ENCODE measurements at regions not wholly inside any gene's neighbourhood (a gene's known extent, or its start where the extent isn't known, plus 50 kb on each side); places are given as distances from the start of the nearest gene placed in this dataset.
"Not testable (repeated sequence)": the region's sequence is repeated elsewhere in the genome, so short reads cannot be mapped to it uniquely, and the experiment has no call there.

- DNase-seq (ENCODE audit: low read depth in 2 of 2, low spot score in 1 of 2) = not testable (repeated sequence)
Observed at GRCh38 chr6:170036367-170036766, 254.5 kb downstream of the DLL1 start.

DNA sequence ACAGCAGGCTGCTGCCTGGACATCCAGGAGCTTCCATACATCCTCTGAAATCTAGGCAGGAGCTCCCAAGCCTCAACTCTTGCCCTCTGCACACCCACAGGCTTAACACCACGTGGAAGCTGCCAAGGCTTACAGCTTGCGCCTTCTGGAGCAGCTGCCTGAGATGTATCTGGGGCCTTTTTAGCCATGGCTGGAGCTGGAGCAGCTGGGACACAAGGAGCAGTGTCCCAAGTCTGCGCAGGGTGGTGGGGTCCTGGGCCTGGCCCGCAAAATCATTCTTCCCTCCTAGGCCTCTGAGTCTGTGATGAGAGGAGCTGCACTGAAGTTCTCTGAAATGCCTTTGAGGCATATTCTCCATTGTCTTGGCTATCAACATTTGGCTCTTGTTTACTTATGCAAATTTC is 255.0 kb downstream of the DLL1 start:
- DNase-seq (ENCODE audit: low read depth in 2 of 2, low spot score in 1 of 2) = no peak

GRCh38 chr6:170035044-170035443 is 255.8 kb downstream of the DLL1 start:
- DNase-seq (ENCODE audit: low read depth in 2 of 2, low spot score in 1 of 2) = no peak

DNA sequence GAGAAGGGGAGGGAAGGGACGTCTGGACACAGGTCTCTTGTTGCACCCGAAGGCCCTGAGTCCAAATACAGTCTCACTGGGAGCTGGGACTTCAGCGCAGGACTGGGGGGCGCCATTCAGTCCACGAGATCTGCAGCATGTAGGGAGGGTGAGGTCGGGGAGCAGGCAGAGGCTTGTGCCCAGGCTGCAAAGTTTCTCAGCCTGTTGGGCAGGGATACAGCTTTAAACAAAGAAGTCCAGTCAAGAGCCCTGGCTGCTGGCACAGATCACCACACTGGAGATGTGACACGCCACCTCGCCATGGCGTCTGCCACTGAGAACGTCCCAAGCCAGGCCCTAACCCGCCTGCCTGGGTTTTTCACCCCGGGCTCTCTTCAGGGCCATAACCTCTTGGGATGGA is 256.6 kb downstream of the DLL1 start:
- no peak for DNase-seq (ENCODE audit: low read depth in 2 of 2, low spot score in 1 of 2)

GRCh38 chr6:170033666-170034065 is 257.2 kb downstream of the DLL1 start:
- no peak for DNase-seq (ENCODE audit: low read depth in 2 of 2, low spot score in 1 of 2)

DNA sequence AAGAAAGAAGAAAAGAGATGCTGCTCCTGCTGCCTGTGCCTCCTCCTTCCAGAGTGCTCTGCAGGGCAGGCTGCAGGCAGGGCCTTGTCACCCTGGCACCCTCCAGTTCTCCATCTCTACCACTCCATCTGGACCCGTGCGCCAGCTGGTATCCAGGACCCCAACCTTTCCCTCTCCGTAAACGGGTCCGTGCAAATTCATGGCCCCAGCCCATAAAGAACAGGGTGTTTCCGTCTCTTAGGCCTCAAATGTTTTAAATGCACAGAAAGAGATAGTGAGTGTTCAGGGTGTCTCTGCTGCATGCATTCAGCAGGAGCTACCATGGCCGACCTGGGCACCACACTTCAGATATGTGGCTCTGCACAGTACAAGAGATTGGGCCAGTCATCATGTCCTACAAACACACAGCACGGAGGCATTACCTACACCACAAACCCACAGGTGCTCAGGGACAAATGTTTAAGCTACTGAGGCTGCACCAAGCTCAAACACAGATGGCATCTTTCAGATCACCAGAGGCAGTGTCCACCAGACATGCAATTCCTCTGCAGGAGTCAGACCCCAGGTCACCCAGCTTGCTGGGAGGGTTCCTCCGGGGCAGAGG is 258.1 kb downstream of the DLL1 start:
- no peak for DNase-seq (ENCODE audit: low read depth in 2 of 2, low spot score in 1 of 2)

- DNase-seq (ENCODE audit: low read depth in 2 of 2, low spot score in 1 of 2) = no peak
Observed at GRCh38 chr6:170032197-170032596, 258.7 kb downstream of the DLL1 start.

- DNase-seq (ENCODE audit: low read depth in 2 of 2, low spot score in 1 of 2) = no peak
Observed at GRCh38 chr6:170031684-170032121, 259.2 kb downstream of the DLL1 start.

GRCh38 chr6:170030821-170031471 is 259.9 kb downstream of the DLL1 start:
- DNase-seq (ENCODE audit: low read depth in 2 of 2, low spot score in 1 of 2) = no peak

- no peak for DNase-seq (ENCODE audit: low read depth in 2 of 2, low spot score in 1 of 2)
Observed at GRCh38 chr6:170030284-170030815, 260.5 kb downstream of the DLL1 start.

- DNase-seq (ENCODE audit: low read depth in 2 of 2, low spot score in 1 of 2) = no peak
Observed at GRCh38 chr6:170029416-170030283, 261.2 kb downstream of the DLL1 start.

- DNase-seq (ENCODE audit: low read depth in 2 of 2, low spot score in 1 of 2) = no peak
Observed at GRCh38 chr6:170028629-170029345, 262.1 kb downstream of the DLL1 start.

DNA sequence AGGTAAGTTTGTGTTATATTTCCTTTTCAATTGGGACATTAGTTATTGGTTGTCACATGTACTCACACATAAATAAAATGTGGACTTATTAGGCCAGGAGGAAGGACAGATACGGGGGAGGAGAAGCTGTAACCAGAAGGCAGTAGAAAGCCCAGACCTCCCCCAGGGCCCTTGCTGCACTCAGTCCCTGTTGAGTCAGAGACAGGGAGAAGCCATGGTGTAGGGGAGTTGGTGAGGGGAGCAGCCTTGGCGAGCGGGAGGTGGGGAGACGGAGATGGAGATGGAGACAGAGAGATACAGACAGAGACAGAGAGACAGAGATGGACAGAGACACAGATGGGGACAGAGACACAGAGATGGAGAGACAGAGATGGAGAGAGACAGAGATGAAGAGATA is 263.2 kb downstream of the DLL1 start:
- DNase-seq (ENCODE audit: low read depth in 2 of 2, low spot score in 1 of 2) = no peak

GRCh38 chr6:170026751-170027646 is 263.9 kb downstream of the DLL1 start:
- DNase-seq (ENCODE audit: low read depth in 2 of 2, low spot score in 1 of 2) = no peak

DNA sequence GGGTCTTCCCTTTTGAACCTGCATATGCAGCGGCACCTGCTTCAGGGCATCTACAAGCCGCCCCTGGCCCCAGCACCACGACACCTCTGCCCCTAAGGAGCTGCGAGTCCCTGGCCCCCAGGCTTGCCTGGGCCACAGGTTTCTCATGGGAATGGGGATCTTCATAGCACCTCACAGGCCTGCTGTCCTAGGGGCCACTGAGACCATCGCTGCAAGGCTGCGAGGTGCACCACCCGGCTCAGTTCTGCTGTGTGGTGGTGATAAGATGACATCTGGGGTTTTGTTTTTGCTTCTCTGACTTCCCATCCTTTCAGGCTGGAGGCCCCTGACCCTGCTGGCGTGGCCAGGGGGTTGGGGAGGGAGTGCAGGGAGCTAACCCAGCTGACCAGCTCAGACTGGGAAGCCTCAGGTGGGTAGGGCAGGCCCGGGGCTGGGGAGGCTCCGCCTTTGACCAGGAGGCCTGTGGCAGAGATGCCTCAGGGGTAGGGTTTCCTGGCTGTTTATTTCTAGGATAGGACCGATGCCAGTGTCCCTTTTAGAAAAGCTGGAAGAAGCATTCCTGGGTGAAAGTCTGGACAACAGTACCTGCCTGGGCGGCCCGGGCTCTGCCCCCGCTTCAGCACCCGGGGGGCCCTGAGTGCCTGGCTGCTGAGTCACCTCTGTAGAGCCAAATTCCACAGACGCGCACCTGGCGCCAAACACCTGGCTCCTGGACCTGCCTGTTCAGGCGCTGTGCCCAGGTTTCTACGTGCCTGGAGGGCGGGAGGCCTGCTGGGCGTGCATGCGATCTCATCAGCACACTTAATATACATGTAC is 264.7 kb downstream of the DLL1 start:
- no peak for DNase-seq (ENCODE audit: low read depth in 2 of 2, low spot score in 1 of 2)

GRCh38 chr6:170025341-170025911 is 265.5 kb downstream of the DLL1 start:
- no peak for DNase-seq (ENCODE audit: low read depth in 2 of 2, low spot score in 1 of 2)

DNA sequence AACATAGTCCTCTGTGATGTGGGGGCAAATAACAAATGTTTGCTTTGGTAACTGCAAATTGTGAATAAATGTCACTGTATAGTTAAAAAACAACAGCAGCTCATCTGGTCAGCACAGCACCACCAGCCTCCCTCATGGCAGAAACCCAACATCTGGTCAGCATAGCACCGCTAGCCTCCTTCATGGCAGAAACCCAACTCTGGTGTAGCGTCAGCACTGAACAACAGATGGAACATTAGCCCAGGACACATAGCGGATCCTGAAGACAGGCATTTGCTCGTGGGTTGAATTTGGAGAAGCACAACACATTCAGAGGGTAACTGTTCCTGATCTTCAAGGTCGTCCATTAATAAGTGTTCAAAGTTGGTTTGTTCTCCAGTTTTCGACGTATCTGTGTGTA is 265.9 kb downstream of the DLL1 start:
- DNase-seq (ENCODE audit: low read depth in 2 of 2, low spot score in 1 of 2) = no peak

- DNase-seq (ENCODE audit: low read depth in 2 of 2, low spot score in 1 of 2) = no peak
Observed at GRCh38 chr6:170023620-170024521, 267.0 kb downstream of the DLL1 start.

Data from stimulated activated CD8-positive, alpha-beta memory T cell treated with anti-CD3 and anti-CD28 coated beads, Interleukin-4, amount 100 ng/mL, for 1 hour (primary cell).